ENCODE measurements at regions not wholly inside any gene's neighbourhood (a gene's known extent, or its start where the extent isn't known, plus 50 kb on each side); places are given as distances from the start of the nearest gene placed in this dataset.

GRCh38 chr17:27385626-27386025, 70.6 kb upstream of the KSR1 start:
- WGBS, 2 donors = 85 to 91% methylated on average over 1 of the region's 1 CpG
- no peak for TF ChIP-seq POLR2A (IDR thresholded peaks at IDR 0.05)
- TF ChIP-seq, protein P1, sequence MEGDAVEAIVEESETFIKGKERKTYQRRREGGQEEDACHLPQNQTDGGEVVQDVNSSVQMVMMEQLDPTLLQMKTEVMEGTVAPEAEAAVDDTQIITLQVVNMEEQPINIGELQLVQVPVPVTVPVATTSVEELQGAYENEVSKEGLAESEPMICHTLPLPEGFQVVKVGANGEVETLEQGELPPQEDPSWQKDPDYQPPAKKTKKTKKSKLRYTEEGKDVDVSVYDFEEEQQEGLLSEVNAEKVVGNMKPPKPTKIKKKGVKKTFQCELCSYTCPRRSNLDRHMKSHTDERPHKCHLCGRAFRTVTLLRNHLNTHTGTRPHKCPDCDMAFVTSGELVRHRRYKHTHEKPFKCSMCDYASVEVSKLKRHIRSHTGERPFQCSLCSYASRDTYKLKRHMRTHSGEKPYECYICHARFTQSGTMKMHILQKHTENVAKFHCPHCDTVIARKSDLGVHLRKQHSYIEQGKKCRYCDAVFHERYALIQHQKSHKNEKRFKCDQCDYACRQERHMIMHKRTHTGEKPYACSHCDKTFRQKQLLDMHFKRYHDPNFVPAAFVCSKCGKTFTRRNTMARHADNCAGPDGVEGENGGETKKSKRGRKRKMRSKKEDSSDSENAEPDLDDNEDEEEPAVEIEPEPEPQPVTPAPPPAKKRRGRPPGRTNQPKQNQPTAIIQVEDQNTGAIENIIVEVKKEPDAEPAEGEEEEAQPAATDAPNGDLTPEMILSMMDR (IDR thresholded peaks at IDR 0.05) = no peak
- intact Hi-C loops (cut with DNase I) = no loop called here
- Histone ChIP-seq H3K4me3 (no peak overlapping the region), H3K27ac (no peak overlapping the region), H3K36me3 (replicated peaks in 1 of 2; ENCODE audit: insufficient read depth in 1 of 2, low read depth in 2 of 2) (no peaks in the 10 kb centered on the region), H3K27me3 (no peaks in the 10 kb centered on the region), H3K4me1 (peaks cover 13% of the 10 kb centered on the region), H3K9me3 (no peaks in the 10 kb centered on the region)
- DNase-seq = no peak
- ATAC-seq = no peak

GRCh38 chr17:27386206-27387075, 69.8 kb upstream of the KSR1 start:
- WGBS, 2 donors = 84 to 93% methylated on average over 12 of the region's 12 CpGs
- TF ChIP-seq POLR2A (IDR thresholded peaks at IDR 0.05) = no peak
- TF ChIP-seq, protein P1 (IDR thresholded peaks at IDR 0.05) = no peak
- Histone ChIP-seq H3K27ac (no peak overlapping the region), H3K4me1 (peaks cover 11% of the 10 kb centered on the region), H3K9me3 (no peaks in the 10 kb centered on the region), H3K4me3 (no peak overlapping the region), H3K36me3 (replicated peaks in 1 of 2; ENCODE audit: insufficient read depth in 1 of 2, low read depth in 2 of 2) (no peaks in the 10 kb centered on the region), H3K27me3 (no peaks in the 10 kb centered on the region)
- ATAC-seq = no peak
- DNase-seq = no peak
- intact Hi-C loops (cut with DNase I) = no loop called here

GRCh38 chr17:27389542-27390140, 66.6 kb upstream of the KSR1 start:
- H3K27me3 ChIP-seq = no peaks in the 10 kb centered on the region
- H3K27ac ChIP-seq = no peak overlapping the region
- 78 to 89% methylated on average over 4 of the region's 4 CpGs for WGBS, 2 donors
- ATAC-seq (no peak), DNase-seq (no peak)
- H3K4me3 ChIP-seq = no peak overlapping the region
- H3K4me1 ChIP-seq = peaks cover 2% of the 10 kb centered on the region
- TF ChIP-seq POLR2A (IDR thresholded peaks at IDR 0.05) = no peak
- TF ChIP-seq, protein P1 (IDR thresholded peaks at IDR 0.05) = no peak
- H3K9me3 ChIP-seq = no peaks in the 10 kb centered on the region
- H3K36me3 ChIP-seq (replicated peaks in 1 of 2; ENCODE audit: insufficient read depth in 1 of 2, low read depth in 2 of 2) = no peaks in the 10 kb centered on the region
- intact Hi-C loops (cut with DNase I) = no loop called here

- intact Hi-C loops (cut with DNase I) = no loop called here
- no peaks in the 10 kb centered on the region for H3K9me3 ChIP-seq
- no peak overlapping the region for H3K4me3 ChIP-seq
- DNase-seq = no peak
- no peaks in the 10 kb centered on the region for H3K36me3 ChIP-seq (replicated peaks in 1 of 2; ENCODE audit: insufficient read depth in 1 of 2, low read depth in 2 of 2)
- no peaks in the 10 kb centered on the region for H3K4me1 ChIP-seq
- no peak for ATAC-seq
- no peaks in the 10 kb centered on the region for H3K27me3 ChIP-seq
- TF ChIP-seq, protein P1 (IDR thresholded peaks at IDR 0.05) = no peak
- TF ChIP-seq POLR2A (IDR thresholded peaks at IDR 0.05) = no peak
- H3K27ac ChIP-seq = no peak overlapping the region
- WGBS, 2 donors = 91 to 93% methylated on average over 8 of the region's 8 CpGs
These were observed 65.7 kb upstream of the KSR1 start for GRCh38 chr17:27390540-27390939.

Measured in body of pancreas (tissue), 4 donors.